ENCODE measurements at regions not wholly inside any gene's neighbourhood (a gene's known extent, or its start where the extent isn't known, plus 50 kb on each side); places are given as distances from the start of the nearest gene placed in this dataset.

GRCh38 chr3:117268318-117268717 lies 558.7 kb downstream of the TUSC7 start:
- no peak for TF ChIP-seq EZH2phosphoT487 (IDR thresholded peaks at IDR 0.05; ENCODE audit: insufficient read depth, low read depth)
- TF ChIP-seq EZH2 (IDR thresholded peaks at IDR 0.05; ENCODE audit: insufficient read depth, poor library complexity, severe bottlenecking), result no peak

Measured in GM23248 (cell line).